ENCODE measurements at regions not wholly inside any gene's neighbourhood (a gene's known extent, or its start where the extent isn't known, plus 50 kb on each side); places are given as distances from the start of the nearest gene placed in this dataset.

DNA sequence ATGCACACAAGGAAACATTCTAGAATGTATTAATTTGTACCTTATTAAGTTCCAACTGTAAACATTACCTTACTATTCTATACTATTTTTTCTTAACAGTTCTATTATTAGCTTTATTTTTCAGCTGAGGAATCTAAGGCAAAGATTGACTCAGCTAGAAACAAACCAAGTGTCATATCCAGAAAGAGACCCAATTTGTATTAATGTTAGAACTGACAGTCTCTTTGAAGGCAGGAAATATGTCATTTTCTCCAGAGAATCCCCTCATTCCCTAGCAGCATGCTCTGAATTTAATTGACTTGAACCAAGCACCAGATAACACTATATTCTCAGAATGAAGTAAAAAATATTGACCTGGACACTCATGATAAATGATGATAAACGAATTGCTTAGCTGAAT lies 81.4 kb upstream of the PLPPR5 start:
- H3K27ac ChIP-seq, result no peak overlapping the region
- no peaks in the 10 kb centered on the region for H3K9me3 ChIP-seq
- no peaks in the 10 kb centered on the region for H3K4me1 ChIP-seq (ENCODE audit: control insufficient read depth in 1 of 2, insufficient read depth in 1 of 2, low read depth in 1 of 2, low read length in 1 of 2)
- H3K36me3 ChIP-seq, result no peaks in the 10 kb centered on the region
- no peak for TF ChIP-seq CTCF (IDR thresholded peaks at IDR 0.05)
- no peak overlapping the region for H3K4me3 ChIP-seq (ENCODE audit: low read depth in 1 of 2, low read length in 1 of 2)
- no peaks in the 10 kb centered on the region for H3K27me3 ChIP-seq

DNA sequence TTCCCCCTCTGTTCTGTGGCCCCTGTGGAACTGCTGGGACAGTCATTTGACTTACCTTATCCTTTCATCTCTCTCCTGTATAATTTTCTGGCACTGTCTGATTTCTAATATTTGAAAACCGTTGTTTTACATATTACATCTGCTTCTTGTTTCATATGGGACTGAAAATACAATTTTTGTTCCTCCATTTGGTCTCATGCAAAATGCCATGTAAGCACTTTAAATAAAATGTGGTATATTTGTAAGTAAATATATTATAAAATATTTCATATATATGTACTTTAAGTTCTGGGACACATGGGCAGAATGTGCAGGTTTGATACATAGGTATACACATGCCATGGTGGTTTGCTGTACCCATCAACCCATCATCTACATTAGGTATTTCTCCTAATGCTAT lies 93.9 kb upstream of the PLPPR5 start:
- no peaks in the 10 kb centered on the region for H3K4me1 ChIP-seq (ENCODE audit: control insufficient read depth in 1 of 2, insufficient read depth in 1 of 2, low read depth in 1 of 2, low read length in 1 of 2)
- no peaks in the 10 kb centered on the region for H3K36me3 ChIP-seq
- no peaks in the 10 kb centered on the region for H3K27me3 ChIP-seq
- no peak overlapping the region for H3K4me3 ChIP-seq (ENCODE audit: low read depth in 1 of 2, low read length in 1 of 2)
- no peak overlapping the region for H3K27ac ChIP-seq
- no peak for TF ChIP-seq CTCF (IDR thresholded peaks at IDR 0.05)
- H3K9me3 ChIP-seq, result no peaks in the 10 kb centered on the region

DNA sequence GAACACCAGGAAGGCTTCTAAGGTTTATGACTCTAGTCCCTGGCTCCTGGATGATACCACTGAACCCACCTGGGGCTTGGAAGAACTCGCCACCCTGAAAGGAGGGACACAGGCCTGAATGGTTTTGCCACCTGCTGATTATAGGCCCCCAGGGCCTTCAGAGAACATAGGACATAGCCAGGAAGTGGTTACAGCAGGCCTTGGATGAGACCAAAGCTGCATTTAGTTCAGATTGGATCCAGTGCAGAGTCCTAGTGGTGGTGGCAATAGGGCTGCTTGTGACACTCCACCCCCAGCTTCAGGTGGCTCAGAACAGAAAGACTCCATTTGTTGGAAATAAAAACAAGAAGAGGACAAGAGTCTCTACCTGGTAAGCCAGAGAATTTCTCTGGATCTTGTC lies 101.6 kb upstream of the PLPPR5 start:
- Histone ChIP-seq H3K36me3 (no peaks in the 10 kb centered on the region), H3K9me3 (no peaks in the 10 kb centered on the region), H3K27me3 (no peaks in the 10 kb centered on the region), H3K4me1 (ENCODE audit: control insufficient read depth in 1 of 2, insufficient read depth in 1 of 2, low read depth in 1 of 2, low read length in 1 of 2) (no peaks in the 10 kb centered on the region), H3K27ac (no peak overlapping the region), H3K4me3 (ENCODE audit: low read depth in 1 of 2, low read length in 1 of 2) (no peak overlapping the region)
- TF ChIP-seq CTCF (IDR thresholded peaks at IDR 0.05), result no peak

- no peaks in the 10 kb centered on the region for H3K27me3 ChIP-seq
- no peak overlapping the region for H3K4me3 ChIP-seq (ENCODE audit: low read depth in 1 of 2, low read length in 1 of 2)
- no peaks in the 10 kb centered on the region for H3K36me3 ChIP-seq
- no peaks in the 10 kb centered on the region for H3K4me1 ChIP-seq (ENCODE audit: control insufficient read depth in 1 of 2, insufficient read depth in 1 of 2, low read depth in 1 of 2, low read length in 1 of 2)
- TF ChIP-seq CTCF (IDR thresholded peaks at IDR 0.05), result no peak
- no peaks in the 10 kb centered on the region for H3K9me3 ChIP-seq
- H3K27ac ChIP-seq, result no peak overlapping the region
Observed at GRCh38 chr1:99107680-99108079, 103.0 kb upstream of the PLPPR5 start.

- no peaks in the 10 kb centered on the region for H3K27me3 ChIP-seq
- H3K27ac ChIP-seq, result no peak overlapping the region
- H3K9me3 ChIP-seq, result no peaks in the 10 kb centered on the region
- H3K4me3 ChIP-seq (ENCODE audit: low read depth in 1 of 2, low read length in 1 of 2), result no peak overlapping the region
- H3K36me3 ChIP-seq, result no peaks in the 10 kb centered on the region
- no peaks in the 10 kb centered on the region for H3K4me1 ChIP-seq (ENCODE audit: control insufficient read depth in 1 of 2, insufficient read depth in 1 of 2, low read depth in 1 of 2, low read length in 1 of 2)
- no peak for TF ChIP-seq CTCF (IDR thresholded peaks at IDR 0.05)
Observed at GRCh38 chr1:99110140-99111041, 105.7 kb upstream of the PLPPR5 start.

Measured in neutrophil (primary cell).